Ectodermal cell (in vitro differentiated cells): ENCODE measurements at regions not wholly inside any gene's neighbourhood (a gene's known extent, or its start where the extent isn't known, plus 50 kb on each side); places are given as distances from the start of the nearest gene placed in this dataset.

Source experiments
- H3K27ac ChIP-seq: 2 replicates; pipeline ENCODE4 v1.7.0; 2013; ENCODE audit warnings: mild to moderate bottlenecking, low read depth, low read length; ENCODE audit not compliant: insufficient read depth, poor library complexity, severe bottlenecking
- H3K27me3 ChIP-seq: 2 replicates; pipeline ENCODE4 v1.7.0; 2013; ENCODE audit warnings: mild to moderate bottlenecking, low read length; ENCODE audit not compliant: insufficient read depth, control insufficient read depth, poor library complexity, severe bottlenecking
- H3K36me3 ChIP-seq: one replicate; pipeline ENCODE4 v1.7.0; 2013; ENCODE audit warnings: low read length; ENCODE audit not compliant: control insufficient read depth, insufficient read depth
- H3K4me1 ChIP-seq: one replicate; pipeline ENCODE4 v1.7.0; 2013; ENCODE audit warnings: low read length; ENCODE audit not compliant: control insufficient read depth, insufficient read depth
- H3K4me3 ChIP-seq: 2 replicates; pipeline ENCODE4 v1.7.0; 2013; ENCODE audit warnings: low read depth, low read length, control low read depth; ENCODE audit not compliant: insufficient read depth
- H3K9me3 ChIP-seq: 2 replicates; pipeline ENCODE4 v1.7.0; 2013; ENCODE audit warnings: mild to moderate bottlenecking, low read length, moderate library complexity; ENCODE audit not compliant: control insufficient read depth
- WGBS, 2 experiments: methylation state at CpG; one replicate each; pipeline ENCODE4 v1.1.7; 2013; ENCODE audit warnings: missing lambda C conversion rate in 2 of 2; 5-methylcytosine and 5-hydroxymethylcytosine counted together

DNA sequence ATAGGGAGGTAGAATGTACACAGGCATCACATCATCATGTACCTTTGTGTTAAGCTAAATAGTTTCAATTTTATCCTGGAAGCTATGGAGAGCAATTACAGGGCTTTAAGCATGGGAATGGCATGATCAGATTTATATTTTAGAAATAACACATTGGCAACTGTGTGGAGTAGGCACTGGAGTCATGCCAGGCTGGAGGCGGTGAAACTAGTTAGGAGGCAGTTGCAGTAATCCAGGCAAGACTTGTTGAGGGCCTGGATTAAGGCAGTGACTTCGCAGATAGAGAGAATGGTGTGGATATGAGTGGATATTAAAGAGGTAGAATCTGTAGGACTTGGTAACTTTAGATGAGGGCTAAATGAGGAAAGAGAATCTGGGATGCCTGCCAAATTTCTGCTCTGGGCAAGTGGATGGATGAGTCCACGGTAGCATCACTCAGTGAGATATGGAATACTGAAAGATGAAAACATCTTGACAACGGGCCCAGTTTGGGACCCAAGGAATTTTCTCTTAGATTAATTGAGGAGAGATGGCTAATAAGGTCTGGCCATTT lies 506.2 kb downstream of the FGF9 start:
- Histone ChIP-seq H3K9me3 (no peaks in the 10 kb centered on the region), H3K4me3 (no peak overlapping the region), H3K36me3 (no peaks in the 10 kb centered on the region), H3K27ac (no peak overlapping the region), H3K4me1 (no peaks in the 10 kb centered on the region), H3K27me3 (no peaks in the 10 kb centered on the region)
- WGBS, 2 experiments, result 95% methylated on average over 4 of the region's 4 CpGs

- 79 to 93% methylated on average over 2 of the region's 2 CpGs for WGBS, 2 experiments
- no peak overlapping the region for H3K4me3 ChIP-seq
- no peaks in the 10 kb centered on the region for H3K36me3 ChIP-seq
Observed at GRCh38 chr13:22178878-22179277, 508.0 kb downstream of the FGF9 start.

DNA sequence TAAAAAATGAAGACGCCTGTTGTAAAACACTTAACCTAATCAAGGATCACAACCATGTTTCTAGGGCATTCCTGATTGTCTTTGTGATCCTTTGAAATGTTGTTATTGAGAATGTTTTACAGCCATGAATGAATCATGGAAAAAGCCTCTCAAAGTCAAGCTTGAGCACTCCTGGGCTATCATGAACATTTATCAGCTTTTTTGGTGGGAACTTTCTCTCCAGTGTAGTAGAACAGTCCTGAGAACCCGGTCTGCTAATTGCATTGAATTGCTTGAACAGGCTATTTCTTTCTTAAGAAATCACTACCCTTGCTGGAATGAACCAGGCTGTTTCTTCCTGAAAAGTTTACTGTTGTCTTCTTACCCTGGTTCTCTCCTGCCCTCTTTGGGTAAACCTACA lies 516.5 kb downstream of the FGF9 start:
- WGBS, 2 experiments, result 83 to 93% methylated on average over 2 of the region's 2 CpGs
- H3K27ac ChIP-seq, result no peak overlapping the region

More at GRCh38 chr13:22178878-22179277, 508.0 kb downstream of the FGF9 start:
- no peaks in the 10 kb centered on the region for H3K27me3 ChIP-seq
- H3K9me3 ChIP-seq, result no peaks in the 10 kb centered on the region
- H3K27ac ChIP-seq, result no peak overlapping the region
- no peaks in the 10 kb centered on the region for H3K4me1 ChIP-seq

DNA sequence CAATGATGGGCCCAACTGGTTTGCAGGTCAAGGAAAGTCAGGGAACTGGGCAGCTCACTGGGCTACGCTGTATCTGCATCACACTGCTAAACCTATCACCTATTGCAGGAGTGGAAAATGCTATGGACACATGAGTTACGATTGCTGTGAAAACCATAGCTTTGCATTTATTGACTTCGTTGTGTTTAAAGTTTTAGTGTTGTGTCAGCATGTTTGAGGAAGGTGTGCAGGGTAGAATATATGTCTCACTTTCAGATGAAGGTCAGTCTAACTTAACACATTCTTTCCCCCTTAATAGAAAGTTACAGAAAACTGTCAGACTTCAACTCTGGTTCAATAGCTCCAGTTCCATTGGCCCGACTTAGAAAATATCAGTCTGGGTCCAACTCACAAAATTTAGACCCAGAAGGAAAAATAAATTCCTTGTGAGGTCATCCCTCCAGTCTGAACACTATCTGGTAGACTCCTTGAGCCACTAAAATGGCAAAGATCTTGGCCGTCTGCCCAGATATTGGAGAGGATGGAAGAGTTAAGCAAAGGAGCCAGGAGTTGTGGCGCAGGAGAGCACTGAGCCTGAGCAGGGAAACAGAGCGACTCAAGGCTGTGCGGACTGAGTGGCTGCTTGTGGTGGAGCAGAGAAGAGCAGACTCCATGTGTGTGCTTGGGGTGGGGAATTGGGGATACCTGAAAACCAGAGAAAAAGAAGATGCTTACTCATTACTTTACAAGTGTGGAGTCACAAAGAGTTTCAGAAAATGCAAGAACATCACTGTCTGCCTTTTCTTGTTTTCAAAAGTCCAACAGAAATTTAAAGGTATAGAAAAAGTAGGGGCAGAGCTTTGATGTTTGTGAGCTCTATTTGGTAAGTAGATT lies 518.5 kb downstream of the FGF9 start:
- H3K4me1 ChIP-seq, result no peaks in the 10 kb centered on the region
- no peak overlapping the region for H3K4me3 ChIP-seq

More for the DNA sequence above, 516.5 kb downstream of the FGF9 start:
- H3K4me3 ChIP-seq, result no peak overlapping the region
- no peaks in the 10 kb centered on the region for H3K4me1 ChIP-seq
- no peaks in the 10 kb centered on the region for H3K36me3 ChIP-seq
- H3K9me3 ChIP-seq, result no peaks in the 10 kb centered on the region
- H3K27me3 ChIP-seq, result no peaks in the 10 kb centered on the region

DNA sequence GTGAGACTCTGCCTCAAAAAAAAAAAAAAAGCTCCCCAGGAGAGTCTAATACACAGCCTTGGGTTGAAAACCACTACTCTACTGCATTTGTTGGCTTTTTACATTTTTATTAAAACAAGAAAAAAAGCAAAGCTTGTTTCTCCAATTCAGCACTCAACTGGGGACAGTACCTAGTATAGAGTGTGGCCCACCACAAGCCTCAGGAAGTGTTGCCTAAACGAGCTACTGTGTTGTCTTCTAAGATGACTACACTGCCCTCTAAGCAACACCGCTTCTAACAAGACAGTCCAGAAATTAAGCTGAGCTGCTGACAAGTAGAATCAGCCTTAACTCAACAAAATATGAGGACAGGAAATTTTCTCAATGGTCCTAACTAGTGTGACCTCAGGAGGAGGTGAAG lies 522.2 kb downstream of the FGF9 start:
- no peaks in the 10 kb centered on the region for H3K27me3 ChIP-seq
- no peak overlapping the region for H3K4me3 ChIP-seq
- WGBS, 2 experiments, result 89 to 98% methylated on average over 2 of the region's 2 CpGs
- H3K27ac ChIP-seq, result no peak overlapping the region
- H3K36me3 ChIP-seq, result no peaks in the 10 kb centered on the region
- H3K9me3 ChIP-seq, result no peaks in the 10 kb centered on the region
- no peaks in the 10 kb centered on the region for H3K4me1 ChIP-seq

More for the DNA sequence above, 518.5 kb downstream of the FGF9 start:
- Histone ChIP-seq H3K27ac (no peak overlapping the region), H3K27me3 (no peaks in the 10 kb centered on the region), H3K36me3 (no peaks in the 10 kb centered on the region), H3K9me3 (no peaks in the 10 kb centered on the region)
- WGBS, 2 experiments, result 93 to 96% methylated on average over 8 of the region's 8 CpGs

DNA sequence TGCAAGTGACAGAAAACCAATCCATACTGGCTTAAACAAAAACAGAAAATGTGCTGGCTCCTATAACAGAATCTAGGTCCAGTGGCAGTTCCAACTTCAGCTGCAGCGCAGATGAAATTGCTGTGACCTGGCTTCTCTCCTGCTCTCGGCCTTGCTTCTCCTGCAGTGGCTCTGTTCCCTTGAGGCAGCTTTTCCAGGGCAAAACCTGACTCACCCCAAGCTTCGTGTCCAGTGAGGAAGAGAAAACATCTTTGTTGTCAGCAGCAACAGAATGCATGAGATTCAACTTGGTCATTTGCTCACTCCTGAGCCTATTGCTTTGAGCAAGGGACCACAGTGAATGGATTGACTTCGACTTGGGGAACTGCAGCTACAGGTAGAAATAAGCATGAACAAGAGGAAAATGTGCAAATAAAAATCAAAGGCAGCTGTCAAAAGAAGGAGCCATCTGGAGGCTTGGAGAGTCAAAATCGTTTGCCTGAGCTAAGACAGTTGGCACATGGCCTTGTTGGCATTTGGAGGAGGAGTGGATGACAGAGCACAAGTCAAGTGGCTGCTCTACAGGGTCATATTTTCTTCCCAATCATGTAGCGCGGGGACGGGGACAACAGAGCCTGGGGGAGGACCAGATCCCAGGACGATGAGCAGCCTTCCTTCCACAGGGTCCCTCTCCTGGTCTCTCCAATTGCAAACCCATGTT lies 523.4 kb downstream of the FGF9 start:
- H3K4me3 ChIP-seq, result no peak overlapping the region
- no peaks in the 10 kb centered on the region for H3K27me3 ChIP-seq
- no peak overlapping the region for H3K27ac ChIP-seq
- 92 to 93% methylated on average over 9 of the region's 9 CpGs for WGBS, 2 experiments
- no peaks in the 10 kb centered on the region for H3K9me3 ChIP-seq
- no peaks in the 10 kb centered on the region for H3K4me1 ChIP-seq
- no peaks in the 10 kb centered on the region for H3K36me3 ChIP-seq

DNA sequence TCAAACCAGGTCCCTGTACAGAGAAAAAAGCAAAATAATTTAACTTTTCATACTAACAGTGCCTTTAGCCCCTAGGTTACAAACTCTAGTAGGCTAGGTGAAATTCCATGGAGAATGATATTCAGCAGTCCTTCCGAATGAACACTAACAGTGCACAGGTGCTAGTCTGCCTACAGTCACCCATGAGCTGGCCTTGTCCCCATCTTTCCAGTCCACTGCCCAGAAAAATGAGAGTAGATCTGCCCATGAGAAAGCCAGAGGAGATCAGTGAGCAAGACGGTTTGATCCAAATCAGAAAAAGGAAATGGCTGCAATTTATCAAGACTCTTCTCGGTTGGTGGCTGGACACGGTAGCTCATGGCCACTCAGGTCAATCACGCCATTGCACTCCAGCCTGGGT lies 524.9 kb downstream of the FGF9 start:
- Histone ChIP-seq H3K36me3 (no peaks in the 10 kb centered on the region), H3K27me3 (no peaks in the 10 kb centered on the region), H3K4me1 (no peaks in the 10 kb centered on the region), H3K9me3 (no peaks in the 10 kb centered on the region), H3K4me3 (no peak overlapping the region), H3K27ac (no peak overlapping the region)
- WGBS, 2 experiments, result 89 to 96% methylated on average over 5 of the region's 5 CpGs

- no peak overlapping the region for H3K4me3 ChIP-seq
- no peaks in the 10 kb centered on the region for H3K4me1 ChIP-seq
- no peaks in the 10 kb centered on the region for H3K27me3 ChIP-seq
- no peaks in the 10 kb centered on the region for H3K36me3 ChIP-seq
- no peaks in the 10 kb centered on the region for H3K9me3 ChIP-seq
- no peak overlapping the region for H3K27ac ChIP-seq
Observed at GRCh38 chr13:22196777-22197176, 525.9 kb downstream of the FGF9 start.

DNA sequence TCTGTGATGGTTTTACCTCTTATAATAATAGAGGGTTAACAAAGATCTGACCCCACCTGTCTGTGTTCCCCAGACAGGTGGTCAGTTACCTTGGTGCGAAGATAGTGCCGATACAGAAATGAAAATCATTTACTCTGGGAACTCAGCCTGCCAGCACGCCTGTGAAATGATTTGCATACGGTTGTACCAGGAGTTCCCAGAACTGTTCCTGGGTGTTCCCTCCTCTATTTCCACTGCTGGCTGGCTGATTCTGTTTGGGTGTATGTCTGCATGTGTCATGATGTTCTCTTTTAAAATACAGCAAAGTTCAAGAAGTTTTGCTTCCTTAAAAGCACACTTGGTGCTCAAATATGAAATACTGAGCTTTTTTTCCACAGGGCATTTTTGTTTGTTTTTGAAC lies 527.1 kb downstream of the FGF9 start:
- no peak overlapping the region for H3K4me3 ChIP-seq
- no peak overlapping the region for H3K27ac ChIP-seq
- WGBS, 2 experiments, result 89 to 91% methylated on average over 4 of the region's 4 CpGs
- H3K9me3 ChIP-seq, result no peaks in the 10 kb centered on the region
- no peaks in the 10 kb centered on the region for H3K27me3 ChIP-seq
- no peaks in the 10 kb centered on the region for H3K4me1 ChIP-seq
- H3K36me3 ChIP-seq, result no peaks in the 10 kb centered on the region

DNA sequence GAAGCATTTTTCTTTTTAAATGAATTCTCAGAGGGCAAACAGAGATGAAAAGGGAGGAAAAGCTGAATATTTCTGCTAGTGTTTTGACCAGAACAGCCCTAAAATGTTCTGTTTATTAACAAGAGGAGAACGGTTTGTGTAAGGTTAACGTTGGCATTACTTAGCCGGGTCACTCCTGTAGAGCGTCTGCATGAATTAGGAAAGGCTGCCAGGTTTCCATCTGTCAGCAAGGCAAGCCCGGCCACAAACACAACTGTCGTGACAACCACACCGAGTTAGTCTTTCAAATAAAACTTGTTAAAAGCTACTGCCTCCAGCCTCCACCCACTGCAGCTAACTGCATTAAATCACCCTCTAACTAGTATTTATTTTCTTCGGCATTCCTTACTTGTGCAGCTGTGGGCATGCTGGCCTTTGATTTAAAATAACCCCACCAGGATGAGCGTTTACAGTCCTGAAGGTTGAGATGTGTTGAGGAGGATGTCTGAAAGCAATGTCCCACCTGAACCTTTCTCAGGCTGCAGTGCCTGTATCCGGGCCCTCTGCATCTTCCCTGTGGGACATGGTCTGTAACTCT lies 527.9 kb downstream of the FGF9 start:
- H3K36me3 ChIP-seq, result no peaks in the 10 kb centered on the region
- no peaks in the 10 kb centered on the region for H3K4me1 ChIP-seq
- no peaks in the 10 kb centered on the region for H3K27me3 ChIP-seq
- H3K27ac ChIP-seq, result no peak overlapping the region
- H3K4me3 ChIP-seq, result no peak overlapping the region
- WGBS, 2 experiments, result 82 to 83% methylated on average over 10 of the region's 10 CpGs
- H3K9me3 ChIP-seq, result no peaks in the 10 kb centered on the region
